Left hindlimb (tissue), 1 donor: ENCODE measurements at regions not wholly inside any gene's neighbourhood (a gene's known extent, or its start where the extent isn't known, plus 50 kb on each side); places are given as distances from the start of the nearest gene placed in this dataset.
A peak's percentile ranks its signal among the peaks of the same experiment; 100 is the strongest.

Source experiments
- DNase-seq: peaks from one replicate; pipeline ENCODE4 v3.0.0-alpha.2; 2018

DNA sequence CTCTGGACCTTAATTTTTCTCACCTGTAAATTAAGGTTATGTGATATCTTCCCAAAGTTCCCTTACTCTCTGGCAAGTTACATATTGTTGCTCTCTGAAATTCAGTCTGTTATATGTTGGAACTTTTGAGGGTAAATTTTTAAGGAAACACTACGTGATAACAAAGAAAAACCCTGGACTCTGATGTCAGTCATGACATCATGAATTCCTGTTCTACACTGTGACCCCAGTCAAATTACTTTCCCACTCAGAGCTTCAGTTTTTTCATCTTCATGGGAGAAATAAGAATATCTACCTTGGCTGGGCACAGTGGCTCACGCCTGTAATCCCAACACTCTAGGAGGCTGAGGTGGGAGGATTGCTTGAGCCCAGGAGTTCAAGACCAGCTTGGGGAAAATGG, 164.6 kb upstream of the RALGAPA2 start:
- no peak for DNase-seq

DNA sequence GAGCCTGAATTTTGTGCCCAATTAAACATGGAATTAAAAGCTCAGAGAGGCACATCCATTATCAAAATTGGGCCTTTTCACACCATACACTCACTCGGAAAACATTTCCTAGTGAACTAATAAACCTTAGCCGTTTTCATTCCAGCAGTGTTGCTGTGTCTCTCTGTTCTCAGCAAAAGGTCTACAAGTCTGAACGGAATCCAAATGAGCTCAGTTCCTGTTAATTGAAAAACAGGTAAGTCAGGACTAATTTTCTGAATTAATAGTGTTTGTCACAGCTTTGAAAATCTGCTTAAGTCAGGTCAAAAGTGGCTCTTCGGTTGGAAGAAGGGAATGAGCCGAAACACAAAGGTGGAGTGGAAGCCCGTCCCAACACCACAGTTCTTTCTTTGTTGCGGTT, 163.3 kb upstream of the RALGAPA2 start:
- DNase-seq: no peak

DNA sequence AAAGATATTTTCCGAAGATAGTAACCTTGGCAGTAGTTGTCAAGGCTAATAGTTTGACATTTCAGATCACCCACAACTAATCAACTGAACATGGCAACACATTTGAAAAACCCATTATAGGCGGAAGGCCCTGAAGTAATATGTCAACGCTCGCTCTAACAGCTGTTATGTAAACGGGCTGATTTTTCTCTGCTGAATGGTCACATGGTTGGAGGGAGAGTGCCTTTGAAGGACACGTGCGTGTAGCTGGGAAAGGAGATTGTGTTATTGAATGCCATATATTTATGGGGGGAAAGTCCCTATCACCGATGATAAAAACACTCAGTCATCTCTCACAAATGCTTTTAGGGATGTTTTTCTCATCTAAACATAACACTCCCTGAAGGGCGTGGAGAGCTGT, 160.0 kb upstream of the RALGAPA2 start:
- no peak for DNase-seq

DNA sequence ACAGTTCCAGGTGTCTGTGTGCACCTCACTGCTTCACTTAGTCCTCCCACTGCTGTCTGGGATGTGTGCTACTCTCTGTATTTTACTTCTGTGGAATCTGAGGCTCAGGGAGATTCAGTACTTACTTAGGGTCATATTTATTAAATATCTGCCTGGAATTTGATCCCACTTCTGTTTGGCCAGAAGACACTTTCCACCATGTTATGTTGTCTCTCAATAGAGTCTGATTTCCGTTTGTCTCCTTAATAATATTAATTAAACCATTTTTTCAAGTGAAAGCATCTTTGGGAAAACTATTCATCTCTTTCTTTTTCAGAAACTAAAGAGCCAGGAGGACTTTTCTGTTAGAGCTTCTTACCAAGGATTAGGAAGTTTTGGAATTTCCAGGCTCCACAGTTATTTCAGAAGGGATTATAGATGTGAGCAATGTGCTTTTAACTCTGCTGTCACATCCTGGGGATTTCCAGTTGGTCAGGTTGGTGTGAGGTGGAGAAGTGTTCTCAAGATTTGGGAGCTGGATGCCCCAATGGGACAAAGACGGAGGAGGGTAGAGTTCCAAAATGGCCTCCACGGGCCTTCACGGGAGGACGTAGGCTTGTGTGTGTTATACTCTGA, 156.8 kb upstream of the RALGAPA2 start:
- no peak for DNase-seq

DNA sequence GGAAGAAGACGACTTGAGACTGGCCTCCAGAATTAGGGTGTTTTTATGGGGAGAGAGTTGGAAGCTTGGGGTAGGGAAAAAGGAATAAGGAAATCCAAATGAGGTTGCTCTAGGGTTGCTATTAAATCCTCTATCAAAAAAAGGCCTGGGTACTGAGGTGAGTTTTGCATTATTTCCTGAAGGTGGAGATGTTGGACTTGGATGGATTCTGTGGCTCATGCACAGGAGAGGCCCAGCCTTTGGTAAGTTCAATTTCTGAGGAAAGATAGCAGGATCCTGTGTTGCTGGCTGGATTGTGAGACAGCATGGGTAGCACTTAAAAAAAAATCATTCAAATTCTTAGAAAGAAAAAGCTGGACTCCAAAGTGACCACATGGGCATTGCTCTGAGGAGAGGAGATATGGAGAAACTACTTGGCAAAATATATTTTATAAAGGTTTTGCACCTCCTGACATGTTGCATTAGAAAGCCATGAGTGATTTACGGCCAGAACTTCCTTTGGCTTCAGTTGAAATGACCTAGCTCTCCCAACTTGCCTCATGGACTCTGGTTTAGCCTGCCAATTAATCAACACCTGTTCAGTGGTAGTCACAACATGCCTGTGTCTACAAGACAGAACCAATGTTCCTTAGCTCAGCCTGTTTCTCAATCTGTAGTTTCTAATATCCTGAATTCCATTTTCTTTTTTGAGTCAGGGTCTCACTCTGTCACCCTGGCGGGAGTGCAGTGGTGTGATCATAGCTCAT, 152.1 kb upstream of the RALGAPA2 start:
- no peak for DNase-seq

DNA sequence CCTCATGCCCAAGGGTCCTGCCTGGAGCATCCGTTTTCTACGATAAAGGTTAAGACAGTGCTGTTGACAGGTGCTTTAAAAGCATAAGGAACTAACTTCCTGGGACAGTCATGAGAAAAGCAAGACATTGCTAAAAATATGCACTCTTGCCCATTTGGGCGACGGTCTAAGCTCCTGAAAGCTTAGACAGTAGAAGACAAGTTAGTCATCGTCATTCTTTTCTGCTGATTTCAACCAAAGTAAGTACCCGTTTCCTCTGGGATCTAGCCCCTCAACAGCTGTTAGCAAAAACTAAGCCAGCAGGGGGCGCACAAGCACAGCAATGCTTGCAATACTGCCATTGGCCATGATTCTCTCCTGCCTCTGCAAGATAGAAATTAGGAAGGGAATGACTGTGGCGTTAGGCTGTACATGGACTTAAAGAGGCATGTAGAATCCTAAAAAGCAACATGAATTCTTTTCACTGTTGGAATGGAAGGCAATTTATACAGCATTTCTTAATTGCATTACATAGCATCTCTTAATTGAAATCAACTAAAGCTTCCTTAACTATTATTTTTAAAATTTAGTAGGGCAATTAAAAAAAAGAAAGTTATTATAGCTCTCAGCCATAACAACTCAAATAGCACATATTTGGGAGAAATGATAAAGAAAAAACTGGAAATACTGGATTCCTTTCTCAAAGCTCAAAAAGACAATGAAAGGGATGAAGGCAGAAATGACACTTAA, 147.8 kb upstream of the RALGAPA2 start:
- DNase-seq: peak; percentile 83

DNA sequence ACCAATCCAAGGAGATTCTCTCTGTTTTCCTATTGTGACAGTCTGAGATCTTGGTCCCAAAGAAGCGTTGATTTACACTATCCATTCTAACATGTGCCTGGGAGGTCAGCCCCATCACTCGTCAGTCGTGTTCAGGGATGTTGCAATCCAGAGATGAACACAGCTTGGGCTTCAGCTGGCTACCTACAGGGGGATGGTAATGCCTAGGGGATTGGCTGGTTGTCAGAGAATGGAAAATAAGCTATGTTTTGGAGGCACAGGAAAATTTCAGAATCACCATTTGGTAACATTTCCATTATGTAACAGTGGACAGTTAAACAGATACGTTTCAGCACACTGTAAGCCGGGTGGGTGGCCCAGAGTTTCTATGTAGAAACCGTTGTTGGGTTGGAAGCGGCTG, 147.1 kb upstream of the RALGAPA2 start:
- DNase-seq: no peak

DNA sequence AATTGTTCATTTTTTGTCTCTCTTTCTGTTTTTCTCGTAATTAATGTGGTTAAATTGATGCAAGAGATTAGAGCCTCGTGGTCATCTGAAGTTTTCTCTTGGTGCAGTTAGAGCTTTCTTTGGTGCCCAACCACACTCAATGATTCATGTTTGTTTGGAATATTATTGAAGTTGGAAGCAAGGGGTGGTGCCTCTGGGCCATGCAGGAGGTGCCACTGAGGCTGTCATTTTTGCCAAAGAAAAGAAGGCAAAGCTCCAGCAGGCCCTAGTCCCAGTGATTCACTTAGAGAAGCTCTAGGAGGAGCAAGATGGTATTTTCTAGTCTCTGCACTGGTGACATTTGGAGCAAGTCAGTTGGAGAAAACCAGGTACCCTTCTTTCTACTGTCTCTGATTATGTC, 144.5 kb upstream of the RALGAPA2 start:
- DNase-seq: no peak

DNA sequence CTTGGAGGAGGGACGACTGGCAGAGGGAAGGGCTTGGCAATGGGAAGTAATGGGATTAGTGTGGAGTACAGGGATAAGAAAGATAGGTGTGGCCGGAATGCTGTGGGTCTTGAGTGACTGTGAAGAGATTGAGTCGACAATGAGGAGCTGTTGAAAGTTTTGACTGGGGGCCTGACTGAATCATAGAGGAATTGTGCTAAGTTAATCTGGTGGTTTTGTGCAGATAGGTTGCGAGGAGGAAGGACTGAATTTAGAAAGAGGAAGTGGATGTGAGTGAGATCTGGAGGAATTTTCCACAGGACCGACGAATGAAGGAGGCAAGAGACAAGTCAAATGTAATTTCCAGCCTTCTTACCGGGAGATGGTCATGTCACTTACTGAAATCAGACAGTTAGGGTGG, 143.9 kb upstream of the RALGAPA2 start:
- no peak for DNase-seq

DNA sequence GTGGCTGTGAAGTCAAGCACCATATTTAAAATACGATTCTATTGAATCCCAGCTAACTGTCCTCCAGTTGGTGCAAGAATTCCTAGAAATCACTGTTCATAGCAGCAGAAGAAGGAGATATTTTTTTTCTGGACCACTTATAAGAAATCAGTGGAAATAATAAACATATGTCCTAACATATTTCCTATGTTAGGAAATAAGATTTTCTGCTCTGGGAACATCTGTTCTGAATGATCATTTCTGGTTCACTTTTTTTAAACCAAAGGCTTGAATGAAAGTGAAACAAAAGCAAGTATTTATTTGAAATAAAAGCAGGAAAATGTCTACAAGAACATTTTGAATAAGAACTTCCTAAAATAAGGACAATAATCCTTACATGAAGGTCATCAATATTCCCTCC, 138.9 kb upstream of the RALGAPA2 start:
- DNase-seq: no peak

DNA sequence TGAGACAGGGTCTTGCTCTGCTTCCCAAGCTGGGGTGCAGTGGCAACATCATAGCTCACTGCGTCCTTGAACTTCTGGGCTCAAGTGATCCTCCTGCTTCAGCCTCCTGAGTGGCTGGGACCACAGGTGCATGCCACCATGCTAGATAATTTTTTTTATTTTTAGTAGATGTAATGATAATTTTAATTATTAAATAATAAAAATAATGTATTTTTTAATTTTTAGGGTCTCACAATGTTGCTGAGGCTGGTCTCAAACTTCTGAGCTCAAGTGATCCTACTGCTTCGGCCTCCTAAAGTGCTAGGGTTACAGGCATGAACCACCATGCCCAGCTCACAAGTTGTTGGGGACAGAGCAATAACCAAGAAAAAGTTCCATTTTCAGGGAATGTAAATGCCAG, 138.0 kb upstream of the RALGAPA2 start:
- DNase-seq: no peak

DNA sequence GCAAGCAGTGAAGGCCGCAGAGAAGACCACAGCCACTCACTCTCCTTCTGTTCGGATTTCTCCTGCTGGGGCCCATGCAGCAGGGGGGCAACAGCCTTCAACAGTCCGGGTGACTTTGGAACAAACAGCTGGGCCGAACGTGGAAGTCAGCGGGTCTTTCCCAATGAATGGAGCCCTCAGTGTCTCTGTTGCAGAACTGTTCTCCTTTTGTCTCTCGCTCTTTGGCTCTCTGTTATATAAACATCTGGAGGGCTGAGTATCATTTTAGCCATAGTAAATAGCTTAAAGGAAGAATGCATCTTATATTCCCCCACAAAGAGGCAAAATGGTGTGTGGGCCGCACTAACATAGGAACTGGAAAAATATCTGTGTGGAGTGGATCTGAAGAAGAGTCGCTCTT, 136.7 kb upstream of the RALGAPA2 start:
- DNase-seq: no peak

DNA sequence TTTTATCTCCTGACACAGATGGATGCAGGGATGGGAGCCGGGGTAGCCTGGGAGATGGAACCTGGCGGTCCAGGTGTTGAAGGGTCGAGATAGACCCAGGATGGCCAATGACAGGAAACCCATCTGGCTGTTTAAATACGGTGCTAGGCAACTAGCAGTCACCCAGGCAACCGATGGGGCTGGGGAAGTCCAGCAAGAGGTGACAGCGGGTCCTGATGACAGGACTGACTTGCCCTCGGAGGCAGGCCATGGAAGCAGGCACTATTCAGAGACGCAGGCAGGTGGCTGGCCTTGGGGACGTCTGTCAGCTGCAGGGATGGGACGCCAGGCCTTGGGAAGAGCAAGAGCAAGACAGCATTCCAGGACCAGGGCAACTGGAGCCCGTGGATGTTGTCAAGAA, 135.4 kb upstream of the RALGAPA2 start:
- DNase-seq: no peak

DNA sequence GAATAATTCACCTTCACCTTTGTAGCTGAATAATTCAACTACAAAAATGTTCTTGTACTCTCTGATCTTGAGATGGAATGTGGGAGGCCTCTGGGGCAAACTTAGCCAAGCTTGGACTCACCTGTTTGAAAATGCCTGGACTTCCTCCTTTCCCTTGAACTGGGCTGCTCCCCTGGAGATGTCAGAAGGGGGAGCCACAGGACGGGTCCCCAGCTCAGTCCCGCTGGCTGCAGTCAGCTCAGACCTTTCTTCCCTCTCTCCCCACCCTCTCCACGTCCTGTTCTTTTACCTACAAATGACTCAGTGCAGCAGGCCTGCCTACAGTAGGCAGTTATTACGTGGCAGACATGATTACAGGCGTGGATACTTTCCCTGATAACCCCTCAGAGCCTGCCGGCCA, 131.5 kb upstream of the RALGAPA2 start:
- no peak for DNase-seq

DNA sequence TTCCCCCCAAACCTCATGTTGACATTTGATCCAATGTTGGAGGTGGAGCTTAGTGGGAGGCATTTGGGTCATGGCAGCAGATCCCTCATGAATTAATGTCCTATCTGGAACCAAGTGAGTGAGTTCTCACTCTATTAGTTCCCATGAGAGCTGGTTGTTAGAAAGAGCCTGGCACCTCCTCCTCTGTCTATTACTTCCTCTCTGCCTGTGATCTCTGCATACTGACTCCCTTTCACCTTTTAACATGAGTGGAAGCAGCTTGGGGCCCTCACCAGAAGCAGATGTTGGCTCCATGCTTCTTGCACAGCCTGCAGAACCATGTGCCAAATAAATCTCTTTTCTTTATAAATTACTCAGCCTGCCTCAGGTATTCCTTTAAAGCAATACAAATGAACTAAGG, 127.3 kb upstream of the RALGAPA2 start:
- no peak for DNase-seq

DNA sequence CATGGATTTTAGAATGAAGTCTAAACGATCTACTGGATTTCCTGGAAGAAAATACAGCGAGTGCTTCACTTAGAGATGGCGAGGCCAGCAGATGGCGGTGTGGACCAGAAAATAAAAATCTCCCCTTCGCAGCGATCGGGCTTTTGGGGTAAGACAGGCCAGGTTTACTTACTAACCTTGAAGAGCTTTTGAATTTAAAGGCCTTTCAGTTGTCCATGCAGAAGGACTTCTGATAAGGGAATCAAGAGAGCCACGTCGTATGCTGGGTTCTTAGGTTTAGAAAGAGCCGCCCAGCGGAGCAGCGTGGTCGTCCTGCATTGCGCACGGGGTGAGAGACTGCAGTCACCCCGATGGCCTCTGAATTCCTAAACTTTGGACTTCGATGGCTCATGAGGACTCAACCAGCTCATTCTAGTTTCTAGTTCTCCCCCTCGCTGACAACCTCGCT, 125.2 kb upstream of the RALGAPA2 start:
- peak; percentile 66 for DNase-seq

DNA sequence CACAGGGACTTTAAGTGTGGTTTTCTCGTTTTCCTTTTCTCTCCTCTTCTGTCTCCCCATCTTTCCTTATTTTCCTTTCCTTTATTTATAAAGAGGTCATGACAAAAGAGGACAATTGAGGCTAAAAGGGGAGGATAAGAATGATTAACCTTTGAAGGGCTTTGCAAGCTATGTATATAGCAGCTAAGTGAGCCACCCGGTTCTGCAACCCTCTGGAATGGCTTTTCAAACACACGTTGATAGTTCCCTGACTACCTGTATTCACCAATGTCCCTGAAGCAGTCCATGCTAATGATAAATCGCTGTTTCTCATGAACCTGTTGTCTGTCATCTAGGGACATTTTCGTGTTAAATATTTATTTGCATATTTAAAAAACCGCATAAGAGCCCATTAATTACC, 124.4 kb upstream of the RALGAPA2 start:
- DNase-seq: no peak

DNA sequence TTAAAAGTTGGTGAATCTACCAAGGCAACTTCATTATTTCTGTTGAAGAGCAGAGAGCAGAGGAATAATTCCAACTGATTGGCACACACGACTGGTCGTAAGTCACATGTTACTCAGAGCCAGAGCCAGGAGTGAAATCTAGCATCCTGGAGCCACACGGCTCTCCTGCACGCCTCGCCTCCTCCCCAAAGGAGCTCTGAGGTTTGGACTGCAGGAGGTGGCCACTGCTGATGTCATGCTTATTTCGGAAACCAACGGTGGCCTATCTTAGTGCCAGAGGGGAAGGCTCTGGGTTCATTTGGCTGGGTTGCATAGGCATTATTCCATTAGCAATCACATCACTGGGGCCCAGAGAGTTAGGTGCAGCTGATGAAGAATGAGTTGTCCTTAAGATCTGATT, 123.5 kb upstream of the RALGAPA2 start:
- DNase-seq: no peak

DNA sequence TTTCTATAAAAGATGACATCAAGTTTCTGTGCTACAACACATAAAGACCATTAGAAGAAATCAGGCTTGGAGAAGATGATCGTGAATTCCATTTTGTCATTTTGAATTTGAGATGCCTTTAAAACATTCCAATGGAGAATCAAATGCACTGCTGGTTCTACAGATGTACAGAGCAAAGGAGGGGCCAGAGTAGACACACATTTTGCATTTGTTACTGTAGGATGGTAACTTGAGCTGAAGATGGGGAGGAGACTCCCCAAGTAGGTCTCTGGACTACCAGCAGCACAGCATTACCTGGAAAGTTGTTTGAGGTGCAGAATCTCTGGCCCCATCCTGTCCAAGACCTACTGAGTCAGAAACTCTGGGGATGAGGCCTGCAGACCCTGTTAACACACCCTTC, 121.6 kb upstream of the RALGAPA2 start:
- DNase-seq: no peak

DNA sequence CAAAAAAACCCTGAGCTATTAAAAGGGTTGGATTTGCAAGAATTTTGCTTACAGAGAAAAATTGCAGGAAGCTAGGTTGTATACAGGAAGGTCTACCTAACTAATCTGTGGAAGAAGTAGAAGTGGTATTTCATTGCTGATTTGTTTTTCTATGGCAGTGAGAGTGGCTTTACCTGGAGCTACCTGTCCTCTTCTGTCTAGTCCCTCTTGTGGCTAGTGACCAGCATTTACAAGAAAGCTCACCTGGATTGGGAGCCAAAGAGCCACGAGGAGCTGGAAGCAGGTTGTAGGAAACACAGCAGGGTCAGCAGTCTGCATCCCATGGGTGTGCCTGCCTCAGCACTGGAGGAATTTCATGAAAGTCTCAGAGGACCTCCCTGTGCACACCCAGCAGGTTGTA, 120.3 kb upstream of the RALGAPA2 start:
- DNase-seq: no peak

DNA sequence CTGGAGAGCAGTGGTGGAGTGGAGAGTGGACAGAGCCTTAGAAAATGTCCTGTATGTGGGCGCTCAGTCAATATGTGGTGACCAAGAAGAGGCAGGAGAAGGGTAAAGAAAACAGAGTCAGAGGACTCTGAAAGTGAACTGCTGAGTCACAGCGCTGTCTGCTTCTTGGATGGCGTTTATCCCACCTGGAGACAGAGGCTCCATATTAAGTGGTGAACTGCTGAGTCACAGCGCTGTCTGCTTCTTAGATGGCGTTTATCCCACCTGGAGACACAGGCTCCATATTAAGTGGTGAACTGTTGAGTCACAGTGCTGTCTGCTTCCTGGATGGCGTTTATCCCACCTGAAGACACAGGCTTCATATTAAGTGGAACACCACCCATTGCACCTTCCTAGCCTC, 119.3 kb upstream of the RALGAPA2 start:
- DNase-seq: no peak

DNA sequence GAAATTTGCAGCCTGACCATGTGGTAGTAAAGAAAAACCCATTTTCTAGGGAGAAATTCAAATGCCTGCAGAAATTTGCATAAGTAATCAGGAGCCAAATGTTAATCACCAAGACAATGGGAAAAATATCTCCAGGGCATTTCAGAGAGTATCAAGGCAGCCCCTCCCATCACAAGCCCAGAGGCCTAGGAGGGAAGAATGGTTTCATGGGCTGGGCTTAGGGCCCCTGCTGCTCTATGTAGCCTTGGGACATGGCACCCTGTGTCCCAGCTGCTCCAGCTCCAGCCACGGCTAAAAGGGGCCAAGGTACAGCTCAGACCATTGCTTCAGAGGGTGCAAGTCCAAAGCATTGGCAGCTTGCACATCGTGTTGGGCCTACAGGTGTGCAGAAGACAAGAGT, 117.2 kb upstream of the RALGAPA2 start:
- no peak for DNase-seq

DNA sequence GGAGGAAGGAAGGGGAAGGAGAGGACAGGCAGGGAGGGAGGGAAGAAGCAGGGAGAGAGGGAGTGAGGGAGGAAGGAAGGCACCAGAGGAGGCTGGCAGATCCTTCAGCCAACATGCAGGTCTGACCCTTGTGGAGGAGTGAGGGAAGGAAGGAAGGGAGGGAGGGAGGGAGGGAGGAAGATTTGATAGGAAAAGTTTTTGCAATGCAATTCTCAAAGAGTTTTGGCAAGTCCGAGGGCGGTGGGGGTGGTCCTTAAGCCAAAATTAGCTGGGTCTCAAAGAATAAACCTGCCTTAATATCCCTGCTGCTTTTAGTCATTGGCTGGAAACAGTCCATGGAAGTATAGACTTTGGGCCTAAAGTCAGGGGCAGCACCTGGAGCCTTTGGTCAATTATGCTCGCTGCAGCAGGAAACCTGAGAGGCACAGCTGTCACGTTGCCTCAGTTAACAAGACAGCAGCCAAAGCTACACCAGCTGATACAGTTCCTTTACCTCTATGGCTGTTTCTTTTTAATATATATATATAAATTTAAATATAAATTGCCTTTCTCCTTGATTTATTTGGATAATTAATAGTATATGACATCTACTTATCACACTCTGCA, 115.7 kb upstream of the RALGAPA2 start:
- no peak for DNase-seq
